HG03354 (cell line): ENCODE measurements at regions not wholly inside any gene's neighbourhood (a gene's known extent, or its start where the extent isn't known, plus 50 kb on each side); places are given as distances from the start of the nearest gene placed in this dataset.
"Not testable (repeated sequence)": the region's sequence is repeated elsewhere in the genome, so short reads cannot be mapped to it uniquely, and the experiment has no call there.

Experiments
- ATAC-seq: cut with Tn5 transposase; IDR thresholded peaks from one replicate; pipeline ENCODE4 v1.9.1; 2021; ENCODE audit warnings: mild to moderate bottlenecking; ENCODE audit not compliant: unreplicated experiment, poor library complexity, severe bottlenecking

DNA sequence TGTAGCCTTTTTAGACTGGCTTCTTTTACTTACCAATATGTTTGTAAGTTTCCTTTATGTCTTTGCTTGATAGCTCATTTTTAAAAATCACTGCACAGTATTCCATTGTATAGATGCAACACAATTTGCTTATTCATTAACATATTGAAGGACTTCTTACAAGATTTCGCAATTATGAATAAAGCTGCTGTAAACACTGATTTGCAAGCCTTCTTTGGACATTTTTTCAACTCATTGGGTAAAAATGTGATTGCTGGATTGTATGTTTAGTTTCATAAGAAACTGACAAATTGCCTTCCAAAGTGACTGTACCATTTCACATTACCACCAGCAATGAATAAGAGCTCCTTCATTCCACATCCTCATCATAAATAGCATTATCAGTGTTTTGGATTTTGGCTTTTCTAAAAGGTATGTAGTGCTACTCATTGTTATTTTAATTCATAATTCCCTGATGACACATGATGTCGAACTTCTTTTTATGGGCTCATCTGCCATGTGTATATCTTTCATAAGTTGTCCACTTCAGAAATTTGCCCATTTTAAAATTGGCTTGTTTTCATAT lies 80.7 kb downstream of the TFAP2B start:
- no peak for ATAC-seq

DNA sequence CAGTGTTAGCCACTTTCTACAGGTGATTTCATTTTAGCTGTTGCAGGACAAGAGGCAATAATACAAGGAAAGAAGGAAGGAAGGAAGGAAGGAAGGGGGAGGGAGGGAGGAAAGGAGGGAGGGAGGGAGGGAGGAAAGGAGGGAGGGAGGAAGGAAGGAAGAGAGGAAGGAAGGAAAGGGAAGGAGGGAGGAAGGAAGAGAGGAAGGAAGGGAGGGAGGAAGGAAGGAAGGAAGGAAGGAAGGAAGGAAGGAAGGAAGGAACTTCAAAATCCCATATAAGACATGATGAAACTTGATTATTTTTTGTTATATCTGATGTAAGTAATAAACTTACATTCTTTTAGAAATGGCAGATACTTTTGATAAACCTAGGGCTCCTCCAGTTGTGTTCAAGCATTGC lies 83.6 kb downstream of the TFAP2B start:
- ATAC-seq = no peak

DNA sequence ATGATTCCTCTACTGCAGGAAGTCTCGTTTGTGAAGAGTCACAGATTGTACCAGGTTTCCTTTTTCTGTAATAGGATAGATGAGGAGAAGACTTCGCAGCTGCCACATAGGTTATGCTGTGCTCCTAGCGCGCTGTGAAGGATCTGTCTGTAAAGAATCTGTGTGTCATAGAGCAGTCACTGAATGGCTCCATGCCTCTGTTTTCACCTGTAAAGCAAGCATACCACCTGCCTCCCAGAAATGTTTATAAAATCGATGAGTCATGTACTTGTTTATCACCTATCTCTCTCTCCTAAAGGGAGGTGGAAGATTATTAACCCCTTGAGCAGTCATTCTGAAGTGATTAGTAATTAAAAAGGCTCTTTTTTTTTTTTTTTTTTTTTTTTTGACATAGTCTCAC lies 86.6 kb downstream of the TFAP2B start:
- no peak for ATAC-seq

DNA sequence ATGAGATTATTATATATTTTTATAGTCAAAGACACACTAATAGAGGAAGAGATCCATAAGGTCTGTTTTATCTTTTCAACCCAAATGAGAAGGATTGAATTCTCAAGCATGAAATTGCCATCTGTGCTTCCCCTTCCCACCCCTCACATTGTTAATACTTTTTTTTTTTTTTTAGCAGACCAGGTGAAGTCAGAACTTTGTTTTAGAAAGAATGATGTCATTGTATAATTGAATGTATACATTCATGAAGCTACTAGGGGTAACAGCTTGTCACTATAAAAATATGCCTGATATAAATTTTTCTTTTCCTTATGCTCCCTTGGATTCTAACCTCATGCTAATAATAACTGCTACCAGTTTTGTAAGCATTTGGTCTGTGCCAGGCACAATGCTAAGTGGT lies 88.9 kb downstream of the TFAP2B start:
- ATAC-seq = no peak

DNA sequence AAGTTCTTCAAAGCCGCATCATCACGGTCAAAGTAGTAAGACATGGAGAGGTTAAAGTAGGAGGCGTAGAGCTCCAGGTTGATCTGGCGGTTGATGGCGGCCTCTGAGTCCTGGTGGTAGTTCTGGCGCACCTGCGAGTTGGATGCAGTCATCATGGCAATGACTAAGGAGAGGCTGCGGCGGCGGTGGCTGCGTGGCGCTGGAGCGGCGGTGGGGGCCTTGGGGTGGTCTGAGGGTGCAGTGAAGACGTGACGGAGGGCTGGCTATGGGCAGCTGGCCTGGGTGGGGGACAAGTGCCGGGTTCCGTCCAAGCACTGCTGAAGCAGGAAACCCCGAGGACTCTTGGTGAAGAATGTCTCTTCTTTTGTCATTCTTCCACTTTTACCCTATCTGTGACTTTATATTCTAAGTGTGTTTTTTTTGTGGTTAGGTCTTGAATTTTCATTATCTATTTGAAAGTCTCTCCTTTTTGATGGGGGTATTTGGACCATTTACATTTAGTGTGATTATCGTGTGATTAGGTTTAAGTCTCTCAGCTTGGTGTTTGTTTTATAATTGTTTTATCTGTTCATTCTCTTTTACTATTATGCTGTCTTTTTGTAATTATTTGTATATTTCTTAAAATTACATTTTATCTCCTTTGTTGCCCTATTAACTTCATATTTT lies 94.6 kb downstream of the TFAP2B start:
- ATAC-seq = no peak

DNA sequence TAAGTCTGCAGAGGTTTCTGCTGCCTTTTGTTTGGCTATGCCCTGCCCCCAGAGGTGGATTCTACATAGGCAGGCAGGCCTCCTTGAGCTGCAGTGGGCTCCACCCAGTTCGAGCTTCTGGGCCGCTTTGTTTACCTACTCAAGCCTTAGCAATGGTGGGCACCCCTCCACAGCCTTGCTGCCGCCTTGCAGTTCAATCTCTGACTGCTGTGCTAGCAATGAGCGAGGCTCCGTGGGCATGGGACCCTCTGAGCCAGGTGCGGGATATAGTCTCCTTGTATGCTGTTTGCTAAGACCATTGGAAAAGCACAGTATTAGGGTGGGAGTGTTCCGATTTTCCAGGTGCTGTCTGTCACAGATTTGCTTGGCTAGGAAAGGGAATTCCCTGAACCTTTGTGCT lies 102.7 kb downstream of the TFAP2B start:
- ATAC-seq = not testable (repeated sequence)

DNA sequence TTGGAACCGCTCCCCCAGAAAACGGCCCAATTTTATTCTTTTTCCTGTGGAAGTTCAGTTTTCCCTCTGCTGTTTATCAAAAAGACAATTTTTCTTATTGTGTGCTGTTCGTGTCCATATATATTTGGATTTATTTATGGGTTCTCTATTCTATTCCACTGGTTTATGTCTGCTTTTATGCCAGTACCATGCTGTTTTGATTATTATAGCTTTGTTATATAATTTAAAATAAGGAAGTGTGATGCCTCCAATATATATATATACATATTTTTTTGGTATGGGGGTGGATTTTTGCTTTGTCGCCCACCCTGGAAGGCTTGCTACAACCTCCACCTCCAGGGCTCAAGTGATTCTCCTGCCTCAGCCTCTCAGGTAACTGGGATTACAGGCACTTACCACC lies 103.3 kb downstream of the TFAP2B start:
- no peak for ATAC-seq

DNA sequence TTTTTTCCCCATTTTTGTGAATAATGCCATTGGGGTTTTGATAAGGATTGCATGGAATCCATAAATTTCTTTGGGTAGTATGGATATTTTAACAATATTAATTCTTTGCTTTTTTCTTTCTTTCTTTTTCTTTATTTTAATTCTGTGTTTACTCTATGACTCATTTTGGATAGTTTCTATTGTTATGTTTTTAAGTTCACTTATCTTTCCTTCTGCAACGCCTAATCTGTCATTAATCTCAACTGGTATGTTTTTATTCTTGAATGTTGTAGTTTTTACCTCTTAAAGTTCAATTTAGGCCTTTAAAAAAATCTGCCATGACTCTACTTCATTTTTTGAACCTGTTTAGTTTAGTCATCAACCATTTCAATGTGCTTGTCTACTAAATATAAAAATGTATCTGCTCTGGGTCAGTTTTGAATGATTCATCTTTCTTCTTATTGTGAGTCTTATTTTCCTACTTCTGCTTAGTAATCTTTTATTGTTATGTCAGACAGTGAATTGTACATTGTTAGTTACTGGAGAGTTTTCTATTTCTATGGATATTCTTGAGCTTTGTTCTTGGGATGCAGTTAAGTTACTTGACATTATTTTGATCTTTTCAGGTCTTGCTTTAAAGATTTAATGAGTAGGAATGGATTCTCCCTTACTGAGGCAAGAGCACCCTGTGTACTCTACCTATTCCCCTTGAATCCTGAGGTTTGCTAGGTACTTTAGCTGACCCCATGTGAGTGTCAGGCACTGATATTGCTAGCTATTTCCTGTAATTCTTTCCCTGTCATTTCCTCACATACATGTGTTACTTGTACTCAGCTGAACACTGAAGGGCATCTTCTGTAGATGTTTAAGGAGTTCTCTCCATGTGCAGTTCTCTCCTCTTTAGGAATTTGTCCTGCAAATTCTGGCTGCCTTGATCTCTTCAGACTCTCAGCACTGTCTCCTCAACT lies 104.2 kb downstream of the TFAP2B start:
- ATAC-seq = no peak

DNA sequence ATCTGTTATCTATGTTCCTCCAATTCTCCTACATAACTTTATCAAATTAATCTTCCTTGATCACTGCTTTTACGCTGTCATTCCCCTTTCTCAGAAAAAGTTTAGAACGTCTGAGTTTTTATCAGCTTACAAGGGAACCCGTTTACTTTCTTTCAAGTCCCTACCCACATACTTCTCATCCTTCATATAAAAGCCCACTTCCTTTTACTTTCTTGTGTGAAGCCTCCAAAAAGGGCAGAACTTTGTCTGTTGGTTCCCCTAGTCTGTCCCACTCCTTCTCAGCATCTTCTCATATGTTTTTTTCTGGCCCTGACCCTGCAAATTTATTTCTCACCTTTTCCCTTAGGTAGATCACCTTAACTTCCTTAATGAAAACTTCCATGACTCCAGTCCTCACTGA lies 106.1 kb downstream of the TFAP2B start:
- ATAC-seq = no peak

DNA sequence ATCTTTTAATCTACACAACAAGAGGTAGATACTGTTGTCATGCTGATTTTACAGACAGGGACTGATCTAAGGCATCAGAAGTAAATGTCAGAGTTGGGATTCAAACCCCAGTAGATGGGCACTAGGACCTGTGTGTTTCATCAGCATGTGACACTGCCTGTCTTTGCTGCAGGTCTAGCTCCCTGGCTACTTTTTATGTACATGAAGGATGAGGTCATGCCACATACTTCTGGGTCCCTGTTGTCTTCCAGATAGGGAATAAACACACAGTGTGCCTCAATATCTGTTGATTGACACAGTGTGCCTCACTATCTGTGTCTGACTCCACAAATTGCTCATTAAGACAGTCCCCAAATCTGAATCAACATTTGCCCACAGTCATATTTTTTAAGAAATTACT lies 106.9 kb downstream of the TFAP2B start:
- no peak for ATAC-seq

DNA sequence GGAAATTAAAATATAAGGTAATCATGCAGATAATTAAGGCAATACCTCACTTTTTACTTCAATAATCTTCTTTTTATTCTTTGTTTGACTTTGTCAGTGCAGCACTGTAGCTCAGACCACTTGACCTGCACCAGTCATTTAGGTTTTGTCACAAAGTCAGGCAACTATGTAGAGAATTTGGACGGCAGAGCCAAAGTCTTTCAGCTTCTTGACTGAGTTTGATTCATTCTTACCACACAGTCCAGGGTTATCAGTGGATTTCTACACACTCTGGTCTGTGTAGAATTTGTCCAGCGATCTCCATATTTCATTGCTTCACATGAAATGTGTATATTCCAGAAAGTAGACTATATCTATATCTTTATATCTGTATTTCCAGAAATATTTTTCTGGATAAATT lies 107.3 kb downstream of the TFAP2B start:
- no peak for ATAC-seq

DNA sequence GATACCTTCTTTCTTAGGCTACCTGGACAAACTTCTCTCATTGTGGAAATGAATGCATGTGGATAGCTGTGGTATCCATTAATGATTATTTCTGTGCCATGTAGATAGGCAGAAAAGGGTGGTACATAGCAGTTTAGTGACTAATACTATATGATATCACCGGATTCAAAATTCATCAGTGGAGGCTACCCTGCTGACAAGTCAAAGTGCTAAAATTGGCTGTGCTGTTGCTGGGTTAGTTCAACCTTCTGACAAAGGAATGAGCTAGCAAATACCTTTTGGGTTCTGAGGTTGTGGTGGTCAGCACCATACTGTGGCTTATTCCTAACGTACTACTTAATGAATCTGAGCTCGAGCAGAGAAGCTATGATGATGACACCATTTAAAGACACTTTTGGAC lies 109.1 kb downstream of the TFAP2B start:
- ATAC-seq = no peak

DNA sequence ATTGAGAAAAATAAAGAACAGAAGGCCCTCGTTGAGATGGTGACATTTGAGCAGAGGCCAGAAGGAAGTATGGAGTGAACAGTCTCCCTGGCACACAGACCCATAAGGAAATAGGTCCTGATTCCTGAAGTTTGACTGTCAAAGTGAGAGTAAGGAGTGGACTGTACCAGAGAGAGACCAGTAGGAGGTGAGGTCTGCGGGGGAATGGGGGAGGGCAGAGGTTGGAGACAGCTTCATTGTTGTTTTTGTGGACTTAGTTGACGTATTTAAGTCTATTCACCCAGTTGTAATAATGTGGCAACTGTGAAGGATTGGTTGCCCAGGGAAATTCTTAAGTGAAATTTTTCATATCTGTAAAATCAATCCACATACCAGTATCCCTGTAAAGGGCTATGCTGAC lies 110.7 kb downstream of the TFAP2B start:
- ATAC-seq = no peak

DNA sequence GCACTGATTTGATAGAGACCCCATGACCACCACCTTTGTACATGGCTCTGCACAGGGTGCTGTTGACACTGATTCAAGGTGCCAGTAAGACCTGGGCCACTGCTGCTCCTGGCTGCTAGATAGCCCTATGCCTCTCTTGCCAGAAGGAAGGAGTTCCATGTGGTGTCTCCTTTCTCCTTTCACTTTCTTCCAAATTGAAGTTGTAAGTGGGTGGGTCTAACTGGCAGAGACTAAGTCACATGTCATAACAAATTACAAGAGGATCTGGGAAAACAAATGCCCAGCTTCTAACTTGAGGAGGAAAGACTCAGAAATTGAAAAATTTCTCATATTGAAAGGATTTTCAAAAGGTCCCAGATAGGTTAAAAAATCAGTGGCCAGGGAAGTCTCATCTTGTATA lies 116.8 kb downstream of the TFAP2B start:
- ATAC-seq = no peak

DNA sequence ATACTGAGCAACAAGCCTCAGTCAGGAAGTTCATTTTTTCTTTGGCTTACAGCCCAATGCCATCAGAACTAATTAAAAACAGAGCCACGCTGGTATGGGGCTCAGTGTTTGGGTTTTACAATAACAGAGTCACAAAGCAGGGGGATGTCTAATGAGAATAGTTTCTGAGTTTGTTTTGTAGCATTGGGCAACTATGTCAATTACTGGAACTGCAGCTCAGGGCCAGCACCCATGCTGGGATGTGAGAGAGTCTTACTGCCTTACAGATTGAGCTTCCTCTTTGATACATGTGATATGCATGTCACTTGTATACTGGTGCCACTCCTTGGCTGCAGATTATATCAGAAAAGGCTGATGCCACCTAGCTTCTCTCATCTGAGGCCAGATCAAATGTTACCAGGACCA lies 117.6 kb downstream of the TFAP2B start:
- no peak for ATAC-seq

DNA sequence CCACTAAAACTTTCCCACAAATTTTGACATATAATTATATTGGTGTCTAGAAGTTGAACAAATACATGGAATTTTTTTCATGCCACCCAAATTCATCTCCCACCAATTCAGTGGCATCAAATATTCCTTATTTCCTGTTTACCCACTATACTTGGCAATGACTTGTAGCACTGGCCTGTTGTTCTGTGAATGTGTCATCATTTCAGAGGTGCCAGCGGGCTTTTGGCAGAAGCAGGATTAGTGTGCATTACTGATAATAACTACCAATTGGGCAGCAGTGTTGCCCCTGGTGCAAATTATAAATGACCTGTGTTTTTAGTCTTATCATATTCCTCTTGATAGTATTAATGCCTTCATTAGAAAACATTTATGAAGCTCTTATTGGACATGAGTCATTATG lies 121.3 kb downstream of the TFAP2B start:
- ATAC-seq = no peak

DNA sequence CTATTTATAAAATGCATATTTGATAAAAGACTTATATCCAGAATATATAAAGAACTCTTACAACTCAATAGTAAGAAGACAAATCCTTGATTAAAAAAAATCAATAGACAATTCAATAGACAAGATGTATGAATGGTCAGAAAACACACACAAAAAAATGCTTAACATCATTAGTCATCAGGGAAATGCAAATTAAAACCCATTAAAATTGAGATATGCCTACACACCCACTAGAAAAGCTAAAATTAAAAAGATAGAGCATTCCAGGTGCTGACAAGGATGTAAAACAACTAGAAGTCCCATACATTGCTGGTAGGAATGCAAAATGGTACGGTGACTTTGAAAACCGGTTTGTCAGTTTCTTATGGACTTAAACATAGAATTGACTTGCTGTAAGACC lies 127.1 kb downstream of the TFAP2B start:
- no peak for ATAC-seq

DNA sequence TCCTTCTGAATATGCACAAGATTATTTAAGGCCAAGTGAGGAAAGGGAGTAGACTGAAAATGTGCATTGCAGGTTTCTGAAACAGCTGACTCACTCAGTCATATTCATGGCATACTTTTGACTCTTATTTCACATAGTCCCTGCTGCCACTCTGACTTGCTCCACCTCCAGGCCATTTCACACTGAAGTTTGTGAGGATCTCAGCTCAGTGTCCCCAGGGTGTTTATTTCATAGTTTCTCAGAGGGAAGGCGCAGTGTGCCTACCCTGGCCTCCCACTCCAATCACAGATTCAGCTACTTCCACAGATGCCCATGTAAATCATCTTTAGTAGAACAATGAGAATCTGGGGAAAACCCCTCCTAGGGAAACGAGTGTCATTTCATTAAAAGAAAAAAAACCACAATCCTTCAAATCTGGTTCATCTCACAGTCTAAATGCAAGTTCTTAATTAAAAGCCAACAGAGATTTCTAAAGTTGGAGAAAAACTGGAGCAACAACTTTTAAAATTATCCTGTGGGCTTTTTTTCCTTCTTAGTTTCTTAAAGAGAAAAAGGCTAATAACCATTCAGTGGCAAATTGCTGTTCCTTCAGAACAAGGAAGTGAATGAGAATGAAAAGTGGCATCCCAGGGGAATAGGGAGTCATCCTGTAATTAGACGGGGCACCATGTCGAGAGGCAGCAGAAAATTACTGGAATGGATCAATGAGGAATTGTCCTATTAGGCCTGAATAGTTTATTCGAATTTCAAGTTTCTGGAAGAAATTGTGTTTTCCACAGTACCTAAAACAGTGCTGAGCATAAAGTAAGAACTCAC lies 133.6 kb downstream of the TFAP2B start:
- ATAC-seq = no peak

DNA sequence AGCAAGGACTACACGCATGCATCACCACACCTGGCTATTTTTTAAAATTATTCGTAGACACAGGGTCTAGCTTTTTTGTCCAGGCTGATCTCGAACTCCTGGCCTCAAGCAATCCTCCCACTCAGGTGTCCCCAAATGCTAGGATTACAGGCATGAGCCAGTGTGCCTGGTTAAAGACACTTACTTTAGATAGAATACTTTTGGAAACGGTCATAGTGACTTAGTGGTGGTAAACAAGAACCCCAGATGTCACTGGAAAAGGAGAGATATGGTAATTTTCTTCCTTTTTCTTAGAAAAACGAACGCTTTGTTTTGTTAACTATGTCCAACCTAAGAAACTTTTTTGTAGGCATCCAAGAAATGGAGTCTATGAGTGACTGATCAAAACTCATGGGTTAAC lies 137.3 kb downstream of the TFAP2B start:
- no peak for ATAC-seq

DNA sequence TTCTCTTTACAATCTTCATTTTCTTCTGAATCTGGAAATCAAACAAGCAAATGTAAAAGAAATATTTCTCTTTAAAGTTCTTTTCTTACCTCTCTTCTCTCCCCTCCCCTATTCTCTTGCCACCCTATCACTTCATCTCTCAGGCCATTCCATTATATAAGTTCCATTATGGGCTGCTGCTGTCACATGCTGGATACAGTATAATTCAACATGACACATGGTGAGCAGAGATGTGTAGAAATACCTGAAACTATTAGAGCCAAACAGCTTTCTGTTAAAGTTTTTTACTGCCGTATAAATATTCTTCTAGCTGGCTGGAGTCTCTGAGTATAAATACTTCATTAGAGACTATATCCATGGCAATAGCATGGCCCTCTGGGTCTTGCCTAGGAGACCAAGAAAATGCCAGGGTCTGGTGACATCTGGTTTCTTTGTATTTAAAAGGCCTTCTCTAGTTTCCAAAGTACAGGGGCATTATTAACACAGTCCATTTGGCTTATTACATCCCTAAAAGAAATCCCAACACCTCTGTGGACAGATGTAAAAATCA lies 139.6 kb downstream of the TFAP2B start:
- ATAC-seq = no peak
